GM18868 (cell line): ENCODE measurements at regions not wholly inside any gene's neighbourhood (a gene's known extent, or its start where the extent isn't known, plus 50 kb on each side); places are given as distances from the start of the nearest gene placed in this dataset.
A peak's percentile ranks its signal among the peaks of the same experiment; 100 is the strongest.
"Not testable (repeated sequence)": the region's sequence is repeated elsewhere in the genome, so short reads cannot be mapped to it uniquely, and the experiment has no call there.

Experiments
- ATAC-seq: cut with Tn5 transposase; IDR thresholded peaks from one replicate; pipeline ENCODE4 v1.9.1; 2021; ENCODE audit warnings: mild to moderate bottlenecking, moderate library complexity; ENCODE audit not compliant: unreplicated experiment

GRCh38 chr6:140732155-140732554, 1357.7 kb upstream of the CITED2 start:
- no peak for ATAC-seq

DNA sequence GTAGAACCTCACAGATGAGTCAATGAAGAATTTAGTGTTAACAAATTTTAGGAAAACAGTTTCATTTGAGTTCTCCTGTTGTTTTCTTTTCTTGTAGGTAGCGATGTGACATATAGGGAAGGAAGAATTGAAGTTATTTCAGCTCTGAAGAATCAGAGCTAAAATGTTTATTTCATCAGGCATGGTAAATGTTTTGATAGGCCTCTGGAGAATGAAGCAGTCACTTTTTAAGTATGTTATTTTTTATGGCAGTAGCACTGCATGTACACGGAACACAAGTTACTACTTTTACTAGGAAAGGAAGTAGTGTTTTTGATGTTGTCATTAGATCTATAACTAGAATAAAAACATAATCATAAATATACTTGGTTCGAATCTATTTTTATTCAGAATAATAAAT, 1357.3 kb upstream of the CITED2 start:
- no peak for ATAC-seq

DNA sequence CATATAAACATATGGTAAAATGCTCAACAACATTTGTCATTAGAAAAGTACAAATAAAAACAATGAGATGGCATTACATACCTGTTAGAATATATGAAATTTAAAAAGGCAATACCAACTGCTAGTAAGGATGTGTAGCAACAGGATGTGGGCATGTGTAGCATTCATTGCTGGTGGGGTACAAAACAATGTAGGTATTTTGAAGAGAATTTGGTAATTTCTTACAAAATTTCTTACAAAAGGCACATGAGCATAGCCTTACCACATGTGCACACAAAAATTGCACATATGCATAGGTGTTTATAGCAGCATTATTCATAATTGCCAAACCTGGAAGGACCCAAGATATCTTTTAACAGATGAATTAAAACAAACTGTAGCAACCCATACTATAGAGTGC, 1355.1 kb upstream of the CITED2 start:
- no peak for ATAC-seq

DNA sequence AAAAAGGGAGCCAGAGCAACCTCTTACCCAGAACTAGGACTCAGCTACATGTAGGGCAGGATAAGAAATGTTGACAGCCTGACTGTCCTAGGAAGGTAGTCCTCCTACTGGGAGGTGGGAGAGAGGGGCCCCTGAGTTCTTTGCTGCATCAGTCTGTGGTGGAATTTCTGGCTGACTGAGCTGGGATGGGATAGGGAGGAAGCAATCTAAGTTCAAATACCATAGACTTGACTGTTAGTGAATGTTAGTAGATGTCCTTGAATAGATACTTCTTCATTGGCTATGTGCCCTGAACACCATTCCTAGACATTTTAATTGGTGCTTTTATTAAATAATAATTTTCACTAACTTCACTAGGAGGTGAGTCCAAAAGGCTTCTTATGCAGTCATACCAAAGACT, 1343.6 kb upstream of the CITED2 start:
- ATAC-seq = no peak

DNA sequence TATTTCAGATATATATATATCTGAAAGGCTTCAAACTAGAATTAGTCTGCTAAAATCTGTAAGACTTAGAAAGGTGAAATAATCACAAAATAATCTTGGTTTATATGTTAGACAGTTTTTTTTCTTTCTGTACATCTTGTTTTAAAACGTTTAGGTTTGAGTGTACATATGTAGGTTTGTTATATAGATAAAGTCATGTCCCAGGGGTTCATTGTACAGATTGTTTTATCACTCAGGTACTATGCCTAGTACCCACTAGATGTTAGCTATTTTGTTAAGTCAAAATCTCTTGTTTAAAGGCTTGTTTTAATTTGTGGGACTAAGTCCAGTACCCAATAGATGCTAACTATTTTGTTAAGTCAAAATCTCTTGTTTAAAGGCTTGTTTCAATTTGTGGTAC, 1339.0 kb upstream of the CITED2 start:
- ATAC-seq = no peak

DNA sequence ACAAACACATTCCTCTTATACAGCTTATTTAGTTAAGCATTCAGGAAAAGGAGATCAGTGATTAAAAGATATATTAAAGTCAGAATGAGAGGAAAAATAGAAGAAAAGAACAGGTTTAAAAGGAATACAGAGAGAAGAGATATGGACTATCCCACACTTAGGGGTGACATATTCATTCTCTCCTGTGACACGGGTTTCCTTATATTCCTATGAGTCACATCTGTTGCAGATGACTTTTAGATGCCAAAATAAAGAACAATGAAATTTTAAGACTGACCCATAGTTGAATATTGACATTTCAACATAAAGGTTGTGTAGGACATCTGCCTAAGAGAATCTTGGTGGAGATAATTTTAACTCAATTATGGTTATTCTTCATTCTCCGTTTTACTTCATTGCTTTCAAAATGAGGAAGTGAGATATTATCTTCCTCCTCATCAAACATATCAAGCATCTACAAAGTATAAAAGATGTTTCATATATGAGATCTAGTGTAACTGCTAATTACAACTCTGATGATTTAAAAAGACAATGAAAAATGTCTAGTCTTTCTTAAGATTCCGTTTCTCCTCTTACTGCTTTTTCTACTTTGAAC, 1336.7 kb upstream of the CITED2 start:
- ATAC-seq = peak; percentile 86

GRCh38 chr6:140708441-140708840, 1334.0 kb upstream of the CITED2 start:
- no peak for ATAC-seq

- ATAC-seq = not testable (repeated sequence)
These were observed 1329.6 kb upstream of the CITED2 start for GRCh38 chr6:140704008-140704407.

- ATAC-seq = no peak
These were observed 1323.1 kb upstream of the CITED2 start for GRCh38 chr6:140697585-140697984.

DNA sequence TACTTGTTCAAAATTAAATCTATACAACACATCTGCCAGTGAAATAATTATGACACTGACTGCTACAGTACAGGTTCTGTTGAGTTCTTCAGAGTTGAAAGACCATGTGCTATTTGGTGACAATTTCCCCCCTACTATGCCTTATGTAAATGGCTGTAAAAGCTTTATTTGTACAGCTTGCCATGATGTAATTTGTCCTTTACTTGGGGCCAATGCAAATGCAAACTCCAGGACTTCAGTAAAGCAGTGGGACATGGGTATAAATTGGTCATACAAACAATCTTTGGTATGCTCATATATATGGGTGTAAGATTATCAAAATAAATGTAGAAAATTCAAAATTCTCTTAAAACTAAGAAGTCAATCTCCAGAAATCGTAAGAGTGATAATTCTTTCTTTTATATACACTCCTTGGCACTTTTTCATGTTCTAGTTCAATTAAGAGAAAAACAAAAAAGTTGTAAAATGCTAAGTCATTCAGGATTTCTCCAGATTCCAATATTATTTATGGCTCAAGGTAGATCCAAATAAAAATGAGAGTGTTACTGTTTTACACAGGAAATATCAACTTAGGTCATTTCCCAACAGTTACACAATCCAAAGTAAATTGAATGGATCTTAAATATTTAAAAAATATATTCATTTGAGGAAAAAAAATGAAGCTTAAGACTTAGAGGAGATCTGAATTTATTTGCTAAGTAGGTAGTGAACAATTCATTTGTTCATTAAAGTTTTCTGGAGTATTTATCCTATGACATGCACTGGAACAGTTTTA, 1310.5 kb upstream of the CITED2 start:
- ATAC-seq = no peak

DNA sequence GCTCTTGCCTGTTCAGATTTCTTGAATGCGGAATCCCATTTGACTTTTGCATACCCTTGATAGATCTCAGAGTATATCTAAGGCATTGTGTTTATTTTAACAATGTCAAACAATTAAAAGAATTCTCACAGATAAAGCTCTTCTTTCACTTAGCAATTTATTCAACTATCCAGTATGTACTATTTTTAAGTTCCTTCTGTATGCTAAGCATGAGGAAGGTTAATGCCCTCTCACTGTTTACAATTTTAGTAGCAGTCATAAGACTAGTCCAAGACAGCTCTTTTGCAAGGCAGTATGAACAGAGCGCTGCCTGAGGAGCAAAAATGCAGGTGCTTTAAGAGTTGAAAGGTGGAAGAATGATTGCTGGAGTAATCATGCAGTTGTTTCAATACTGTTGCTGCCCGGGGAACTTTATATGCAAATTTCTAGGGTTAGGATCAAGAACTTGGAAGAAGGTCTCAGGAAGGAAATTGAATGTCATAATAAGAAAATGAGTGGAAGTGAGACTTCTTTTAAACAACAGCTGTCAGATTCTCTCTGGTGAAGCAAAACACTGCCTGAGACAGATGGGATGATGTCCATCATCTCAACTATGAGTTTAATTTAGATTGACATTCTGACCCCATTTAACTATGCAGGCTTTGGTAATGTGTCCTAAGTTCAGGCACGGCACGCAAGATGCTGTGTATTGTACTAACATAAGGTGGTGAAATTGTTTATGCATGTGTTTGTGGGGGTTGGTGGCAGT, 1303.5 kb upstream of the CITED2 start:
- ATAC-seq = no peak

- ATAC-seq = peak; percentile 57
These were observed 1297.5 kb upstream of the CITED2 start for GRCh38 chr6:140671926-140672325.

GRCh38 chr6:140670021-140670420, 1295.6 kb upstream of the CITED2 start:
- no peak for ATAC-seq

DNA sequence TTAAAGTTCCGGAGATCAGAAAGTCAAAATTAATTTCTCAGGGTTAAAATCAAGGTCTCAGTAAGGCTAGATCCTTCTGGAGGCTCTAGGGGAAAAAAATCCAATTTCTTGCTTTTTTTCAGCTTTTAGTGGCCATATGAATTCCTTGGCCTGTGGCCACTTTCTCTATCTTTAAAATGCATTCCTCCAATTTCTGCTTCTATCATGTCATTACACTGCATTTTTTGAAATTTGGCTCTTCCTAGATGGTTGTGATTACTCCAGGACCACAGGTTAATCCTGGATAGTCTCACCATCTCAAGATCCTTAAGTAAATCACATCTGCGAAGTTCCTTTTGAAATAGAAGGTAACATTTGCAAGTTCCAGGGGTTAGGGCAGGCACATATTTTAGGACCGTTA, 1294.9 kb upstream of the CITED2 start:
- no peak for ATAC-seq

DNA sequence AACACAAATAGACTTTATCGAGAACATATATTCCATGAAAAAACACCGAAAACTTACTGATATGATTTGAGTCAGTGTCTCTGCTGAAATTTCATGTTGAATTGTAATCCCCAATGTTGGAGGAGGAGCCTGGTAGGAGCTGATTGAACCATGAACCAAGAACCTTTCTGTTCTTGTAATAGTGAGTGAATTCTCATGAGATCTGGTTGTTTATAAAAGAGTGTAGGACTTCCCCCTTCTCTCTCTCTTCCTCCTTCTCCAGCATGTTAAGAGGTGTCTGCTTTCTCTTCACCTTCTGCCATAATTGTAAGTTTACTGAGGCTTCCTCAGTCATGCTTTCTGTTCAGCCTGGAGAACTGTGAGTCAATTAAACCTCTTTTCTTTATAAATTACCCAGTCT, 1289.3 kb upstream of the CITED2 start:
- ATAC-seq = peak; percentile 64

DNA sequence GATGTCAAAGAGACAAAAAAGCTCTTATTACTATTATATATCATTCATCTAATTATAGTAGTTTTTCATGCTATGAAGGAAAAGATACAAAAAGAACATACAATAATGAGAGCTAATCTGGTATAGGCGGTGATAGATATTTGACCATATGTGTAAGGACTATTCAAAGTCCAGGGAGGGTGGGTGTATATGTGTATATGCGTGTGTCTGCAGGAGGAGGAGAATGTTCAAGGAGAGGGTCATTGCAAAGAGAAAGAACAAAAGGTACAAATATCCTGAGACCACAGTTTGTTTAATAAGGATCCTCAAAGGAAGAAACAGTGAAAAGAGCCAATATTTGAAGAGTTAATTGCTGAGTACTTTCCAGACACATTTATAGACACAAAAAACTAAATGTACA, 1288.6 kb upstream of the CITED2 start:
- ATAC-seq = no peak

DNA sequence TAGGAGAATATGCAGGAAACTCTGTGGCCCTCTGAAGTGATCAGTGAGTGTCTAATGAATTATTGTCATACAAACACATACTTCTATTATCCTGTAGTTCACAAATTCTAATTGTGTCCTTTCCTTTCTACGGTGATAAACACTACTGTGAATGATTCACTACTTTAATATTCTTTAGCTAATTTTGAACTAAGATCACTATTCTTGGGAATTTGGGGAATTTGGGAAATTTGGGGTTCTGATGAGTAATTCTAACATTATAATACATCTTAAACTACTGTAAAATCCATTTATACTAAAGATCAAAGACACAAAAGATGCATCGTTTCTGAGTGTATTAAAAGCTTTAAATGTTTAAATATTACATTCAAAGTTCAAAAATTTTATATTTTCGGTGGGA, 1287.2 kb upstream of the CITED2 start:
- ATAC-seq = no peak

DNA sequence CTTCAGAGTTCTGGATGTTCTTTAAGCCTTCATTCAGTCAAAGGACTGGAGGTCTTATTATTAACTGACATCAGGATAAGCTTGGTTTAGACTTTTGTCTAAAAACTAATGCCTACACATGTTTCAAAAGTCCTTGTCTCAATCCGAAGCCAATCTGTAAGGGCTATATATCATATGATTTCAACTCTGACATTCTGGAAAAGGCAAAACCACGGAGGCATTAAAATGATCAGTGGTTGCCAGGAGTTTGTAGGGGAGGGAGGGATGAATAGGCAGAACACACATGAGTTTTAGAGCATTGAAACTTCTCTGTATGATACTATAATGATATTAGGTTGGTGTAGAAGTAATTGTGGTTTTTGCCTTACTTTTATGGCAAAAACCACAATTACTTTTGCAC, 1285.8 kb upstream of the CITED2 start:
- ATAC-seq = no peak

- ATAC-seq = no peak
These were observed 1279.5 kb upstream of the CITED2 start for GRCh38 chr6:140653972-140654371.

- no peak for ATAC-seq
These were observed 1279.1 kb upstream of the CITED2 start for GRCh38 chr6:140653506-140653905.

- ATAC-seq = not testable (repeated sequence)
These were observed 1275.1 kb upstream of the CITED2 start for GRCh38 chr6:140649502-140649901.

GRCh38 chr6:140647322-140647721, 1272.9 kb upstream of the CITED2 start:
- not testable (repeated sequence) for ATAC-seq
